GM12891 (cell line): ENCODE measurements at regions not wholly inside any gene's neighbourhood (a gene's known extent, or its start where the extent isn't known, plus 50 kb on each side); places are given as distances from the start of the nearest gene placed in this dataset.

Source experiments
- DNase-seq: peaks from one replicate; pipeline ENCODE4 v3.0.0; 2011; ENCODE audit warnings: low spot score; ENCODE audit not compliant: insufficient read length
- FAIRE-seq: peaks from 2 replicates; lab custom pipeline; 2011; peaks lifted over from hg19 to GRCh38; lab: Jason Lieb, UNC
- PAX5 ChIP-seq: IDR thresholded peaks from 2 replicates; pipeline ENCODE4 v1.6.1; 2011; ENCODE audit warnings: low read length, moderate library complexity, mild to moderate bottlenecking; ENCODE audit not compliant: insufficient read depth, severe bottlenecking
- POLR2A ChIP-seq: IDR thresholded peaks from 2 replicates; pipeline ENCODE4 v1.6.1; 2011; ENCODE audit warnings: low read depth, low read length, control low read depth
- POLR2AphosphoS5 ChIP-seq: IDR thresholded peaks from 2 replicates; pipeline ENCODE4 v1.6.1; 2011; ENCODE audit warnings: low read depth, low read length, control low read depth
- POU2F2 ChIP-seq: IDR thresholded peaks from 2 replicates; pipeline ENCODE4 v1.6.1; 2011; ENCODE audit warnings: low read depth, mild to moderate bottlenecking, control low read depth, low read length, moderate library complexity
- SPI1 ChIP-seq: IDR thresholded peaks from 2 replicates; pipeline ENCODE4 v1.6.1; 2011; ENCODE audit warnings: low read depth, low read length, control low read depth
- TAF1 ChIP-seq: IDR thresholded peaks from 2 replicates; pipeline ENCODE4 v1.6.1; 2011; ENCODE audit warnings: low read depth, low read length, control low read depth

GRCh38 chr5:92977846-92978540, 603.0 kb downstream of the NR2F1-AS1 start:
- FAIRE-seq (no peak), DNase-seq (no peak)

GRCh38 chr5:92976156-92976555, 604.9 kb downstream of the NR2F1-AS1 start:
- FAIRE-seq, result no peak
- DNase-seq, result no peak
- TF ChIP-seq POLR2A (no peak), TAF1 (no peak), POLR2AphosphoS5 (no peak), PAX5 (no peak)

More at GRCh38 chr5:92977846-92978540, 603.0 kb downstream of the NR2F1-AS1 start:
- TF ChIP-seq POLR2A (no peak), POLR2AphosphoS5 (no peak), PAX5 (no peak), SPI1 (no peak), TAF1 (no peak), POU2F2 (no peak)

- FAIRE-seq, result no peak
- DNase-seq, result no peak
- TF ChIP-seq SPI1 (no peak), POLR2AphosphoS5 (no peak), POU2F2 (no peak), POLR2A (no peak), TAF1 (no peak), PAX5 (no peak)
These were observed 611.2 kb downstream of the NR2F1-AS1 start for GRCh38 chr5:92969781-92970237.

- TF ChIP-seq POLR2AphosphoS5 (no peak), TAF1 (no peak), POLR2A (no peak), POU2F2 (no peak), PAX5 (no peak), SPI1 (no peak)
- FAIRE-seq (no peak), DNase-seq (no peak)
These were observed 611.7 kb downstream of the NR2F1-AS1 start for GRCh38 chr5:92969191-92969780.

- FAIRE-seq, result no peak
- DNase-seq, result no peak
- no peak for TF ChIP-seq SPI1
- TF ChIP-seq PAX5, result no peak
- no peak for TF ChIP-seq TAF1
- no peak for TF ChIP-seq POU2F2
These were observed 617.2 kb downstream of the NR2F1-AS1 start for GRCh38 chr5:92963800-92964199.

- FAIRE-seq, result no peak
- DNase-seq, result no peak
- TF ChIP-seq POU2F2 (no peak), SPI1 (no peak), POLR2A (no peak), TAF1 (no peak), PAX5 (no peak), POLR2AphosphoS5 (no peak)
These were observed 618.3 kb downstream of the NR2F1-AS1 start for GRCh38 chr5:92962752-92963151.

- no peak for DNase-seq
- FAIRE-seq, result no peak
- TF ChIP-seq POLR2AphosphoS5 (no peak), PAX5 (no peak), POU2F2 (no peak), POLR2A (no peak), TAF1 (no peak), SPI1 (no peak)
These were observed 624.1 kb downstream of the NR2F1-AS1 start for GRCh38 chr5:92956886-92957285.

- FAIRE-seq (no peak), DNase-seq (no peak)
- TF ChIP-seq PAX5 (no peak), SPI1 (no peak), POU2F2 (no peak)
These were observed 628.8 kb downstream of the NR2F1-AS1 start for GRCh38 chr5:92952243-92952642.

GRCh38 chr5:92951746-92952145, 629.3 kb downstream of the NR2F1-AS1 start:
- DNase-seq (no peak), FAIRE-seq (no peak)
- no peak for TF ChIP-seq SPI1

- TF ChIP-seq POLR2A, result no peak
- TF ChIP-seq POLR2AphosphoS5, result no peak
- no peak for FAIRE-seq
These were observed 634.5 kb downstream of the NR2F1-AS1 start for GRCh38 chr5:92946546-92946945.

More at GRCh38 chr5:92946546-92946945, 634.5 kb downstream of the NR2F1-AS1 start:
- DNase-seq, result no peak
